Activated CD4-positive, alpha-beta T cell treated with anti-CD3 and anti-CD28 coated beads, Interleukin-2, amount 10 ng/mL, durations not matched to agents 7 days and 5 days (primary cell): ENCODE measurements at regions not wholly inside any gene's neighbourhood (a gene's known extent, or its start where the extent isn't known, plus 50 kb on each side); places are given as distances from the start of the nearest gene placed in this dataset.

Source experiments
- CTCF ChIA-PET: fragments of 350-600 bp; sonication (Branson Sonifier 250); formaldehyde crosslinking; loops from one replicate; lab custom pipeline; 2021; ENCODE audit warnings: antibody characterized with exemption; lab: Charles Lee
- POLR2A ChIA-PET: fragments of 350-600 bp; sonication (Branson Sonifier 250); formaldehyde crosslinking; loops from one replicate; lab custom pipeline; 2021; ENCODE audit warnings: antibody characterized with exemption; lab: Charles Lee
- DNase-seq: peaks from one replicate; pipeline ENCODE4 v3.0.0-alpha.2; 2020
- H3K27ac Mint-ChIP-seq: one replicate; pipeline ENCODE4 v1.8.0; 2021; ENCODE audit warnings: mild to moderate bottlenecking, moderate library complexity, mixed read lengths
- H3K27me3 Mint-ChIP-seq: one replicate; pipeline ENCODE4 v1.8.0; 2021; ENCODE audit warnings: mixed read lengths
- H3K36me3 Mint-ChIP-seq: one replicate; pipeline ENCODE4 v1.8.0; 2021; ENCODE audit warnings: low read depth, mixed read lengths
- H3K4me1 Mint-ChIP-seq: one replicate; pipeline ENCODE4 v1.8.0; 2021; ENCODE audit warnings: mixed read lengths
- H3K4me3 Mint-ChIP-seq: one replicate; pipeline ENCODE4 v1.8.0; 2021; ENCODE audit warnings: mild to moderate bottlenecking, moderate library complexity, mixed read lengths
- H3K9me3 Mint-ChIP-seq: one replicate; pipeline ENCODE4 v1.8.0; 2021; ENCODE audit warnings: mixed read lengths

DNA sequence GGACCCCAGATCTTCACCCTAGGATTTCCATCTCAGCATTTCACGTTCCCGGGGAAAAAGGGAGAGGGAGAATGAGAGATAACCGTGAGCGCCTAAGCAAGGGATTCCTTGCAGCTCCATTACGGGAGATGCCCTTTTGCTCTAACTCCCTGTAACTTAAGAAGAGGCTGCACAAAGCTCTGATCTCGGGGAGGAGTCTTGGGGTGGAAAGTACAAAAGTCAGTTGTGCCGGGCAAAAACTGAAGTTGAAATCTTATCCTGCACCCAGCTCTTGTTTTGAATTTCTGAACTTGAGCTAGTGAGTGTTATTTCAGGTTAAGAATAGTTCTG, 256.4 kb upstream of the SOX21 start:
- Mint-ChIP-seq H3K36me3 (no peaks in the 10 kb centered on the region), H3K9me3 (no peaks in the 10 kb centered on the region), H3K4me1 (peaks cover 3% of the 10 kb centered on the region), H3K27me3 (peaks cover 59% of the 10 kb centered on the region), H3K27ac (no peak overlapping the region), H3K4me3 (no peak overlapping the region)
- CTCF ChIA-PET, result interaction anchor here (0.6 to 1.0 kb wide), 2 partner anchors 22 to 282 kb away, joined by 3 read pairs; no protein-coding TSS in a partner anchor
- no peak for DNase-seq
- POLR2A ChIA-PET, result no interaction called here

DNA sequence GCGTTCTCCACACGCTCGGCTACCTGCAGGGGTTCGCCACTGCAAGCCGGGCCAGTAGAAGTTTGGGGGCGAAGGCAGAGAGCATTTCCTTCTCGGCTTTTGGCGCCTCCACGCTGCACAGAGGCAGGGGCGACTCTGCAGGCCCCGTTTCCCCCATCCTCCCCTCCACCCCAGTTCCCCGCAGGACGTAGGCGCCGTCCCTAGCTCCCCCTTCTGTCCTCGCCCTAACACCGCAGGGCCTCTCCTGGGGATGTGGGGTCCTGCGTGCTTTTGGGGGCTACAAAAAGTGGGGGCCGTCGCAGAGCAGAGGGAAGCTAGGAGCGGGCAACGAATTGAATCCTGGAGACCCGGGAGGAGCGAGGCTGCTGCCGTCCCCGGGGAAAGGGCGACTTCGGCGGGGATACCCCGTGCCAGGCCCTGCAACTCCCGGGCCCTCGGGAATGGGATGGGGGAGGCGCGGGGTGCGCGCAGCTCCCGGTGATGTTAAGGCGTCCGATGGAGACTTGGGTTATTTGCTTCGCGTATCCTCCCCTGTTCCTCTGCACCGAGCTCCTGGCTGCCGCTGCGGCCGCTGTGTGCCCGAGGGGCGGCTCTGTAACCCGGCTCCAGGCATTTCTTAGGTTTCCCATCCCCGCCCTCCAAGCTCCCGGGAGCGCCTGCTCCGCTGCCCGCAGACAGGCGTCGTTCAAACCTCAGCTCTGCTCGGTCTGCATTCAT, 255.9 kb upstream of the SOX21 start:
- peaks cover 3% of the 10 kb centered on the region for H3K4me1 Mint-ChIP-seq
- ChIA-PET POLR2A (no interaction called here), CTCF (interaction anchor here (0.6 to 1.0 kb wide), 2 partner anchors 22 to 282 kb away, joined by 3 read pairs; no protein-coding TSS in a partner anchor)
- no peak overlapping the region for H3K4me3 Mint-ChIP-seq
- H3K27ac Mint-ChIP-seq, result no peak overlapping the region
- H3K36me3 Mint-ChIP-seq, result no peaks in the 10 kb centered on the region
- peaks cover 61% of the 10 kb centered on the region for H3K27me3 Mint-ChIP-seq
- no peaks in the 10 kb centered on the region for H3K9me3 Mint-ChIP-seq
- DNase-seq, result no peak

DNA sequence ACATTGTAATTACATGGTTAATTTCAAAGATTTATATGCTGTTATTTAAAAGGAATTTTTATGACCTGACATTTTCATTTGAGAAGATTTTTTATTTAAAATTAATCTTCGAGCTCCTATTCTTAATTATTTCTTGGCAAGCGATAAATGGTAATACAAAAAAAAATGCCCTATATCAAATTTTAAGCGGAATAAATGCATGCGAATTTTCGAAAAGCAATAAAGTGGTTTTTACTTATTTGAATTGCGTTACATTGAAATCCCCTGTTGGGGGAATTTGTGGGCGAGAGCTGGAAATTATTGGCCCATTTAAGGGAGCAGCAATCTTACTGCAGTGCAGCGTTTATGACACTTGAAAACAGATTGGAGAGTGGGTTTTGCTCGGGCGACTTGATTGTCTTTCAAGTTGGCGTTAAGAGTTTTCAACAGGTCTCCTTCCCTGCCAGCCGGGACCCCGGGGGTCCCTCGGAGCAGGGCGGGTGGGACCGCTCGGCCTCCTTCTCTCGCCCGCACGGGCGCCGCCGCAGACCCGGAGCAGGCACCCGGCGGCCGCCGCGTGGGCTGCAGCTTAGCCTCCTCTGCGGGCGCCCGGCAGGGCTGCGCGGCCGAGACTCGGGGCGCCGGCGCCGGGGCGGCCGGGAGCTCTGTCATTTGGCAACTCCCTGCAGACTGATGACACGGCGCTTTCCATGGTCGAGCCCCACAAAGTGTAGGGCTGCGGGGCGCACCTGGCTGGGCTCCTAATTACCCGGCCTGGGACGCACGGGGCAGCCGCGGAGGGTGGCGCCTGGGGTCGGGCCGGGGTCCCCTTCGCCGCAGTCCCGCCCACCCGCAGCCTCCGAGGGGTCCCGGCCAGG, 255.1 kb upstream of the SOX21 start:
- DNase-seq, result no peak
- H3K9me3 Mint-ChIP-seq, result no peaks in the 10 kb centered on the region
- peaks cover 69% of the 10 kb centered on the region for H3K27me3 Mint-ChIP-seq
- H3K4me1 Mint-ChIP-seq, result peaks cover 3% of the 10 kb centered on the region
- no peak overlapping the region for H3K27ac Mint-ChIP-seq
- ChIA-PET POLR2A (no interaction called here), CTCF (interaction anchor here (0.6 kb wide), 1 partner anchor 469 kb away, joined by 3 read pairs; no protein-coding TSS in a partner anchor)
- H3K4me3 Mint-ChIP-seq, result no peak overlapping the region
- H3K36me3 Mint-ChIP-seq, result no peaks in the 10 kb centered on the region

DNA sequence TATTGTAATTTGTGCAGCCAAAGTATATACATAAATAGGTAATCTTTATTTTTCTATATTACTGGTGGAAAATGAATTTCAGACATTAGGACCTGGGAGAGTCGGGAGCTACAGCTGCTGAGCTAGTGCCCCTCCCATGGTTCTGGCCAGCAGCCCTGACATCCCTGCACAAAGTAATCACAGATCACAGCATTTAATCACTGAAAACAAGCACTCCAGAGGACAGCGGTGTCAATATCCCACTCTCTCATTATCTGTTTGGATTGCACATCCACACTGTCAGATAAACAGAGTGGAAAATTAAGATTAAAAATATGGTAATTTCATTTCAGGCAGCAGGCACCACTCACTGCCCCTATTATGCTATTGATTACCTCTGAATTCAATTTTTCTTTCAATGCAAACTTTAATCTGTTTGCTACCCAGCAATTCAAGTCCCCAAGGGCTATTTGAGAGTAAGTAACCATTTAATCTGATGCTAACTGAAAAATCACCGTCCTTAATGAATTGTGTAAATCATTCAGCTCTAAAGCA, 254.1 kb upstream of the SOX21 start:
- ChIA-PET CTCF (interaction anchor here (0.6 kb wide), 1 partner anchor 470 kb away, joined by 3 read pairs; no protein-coding TSS in a partner anchor), POLR2A (no interaction called here)
- Mint-ChIP-seq H3K4me1 (peaks cover 3% of the 10 kb centered on the region), H3K36me3 (no peaks in the 10 kb centered on the region), H3K4me3 (no peak overlapping the region), H3K27ac (no peak overlapping the region), H3K9me3 (no peaks in the 10 kb centered on the region), H3K27me3 (peaks cover 69% of the 10 kb centered on the region)
- DNase-seq, result no peak

DNA sequence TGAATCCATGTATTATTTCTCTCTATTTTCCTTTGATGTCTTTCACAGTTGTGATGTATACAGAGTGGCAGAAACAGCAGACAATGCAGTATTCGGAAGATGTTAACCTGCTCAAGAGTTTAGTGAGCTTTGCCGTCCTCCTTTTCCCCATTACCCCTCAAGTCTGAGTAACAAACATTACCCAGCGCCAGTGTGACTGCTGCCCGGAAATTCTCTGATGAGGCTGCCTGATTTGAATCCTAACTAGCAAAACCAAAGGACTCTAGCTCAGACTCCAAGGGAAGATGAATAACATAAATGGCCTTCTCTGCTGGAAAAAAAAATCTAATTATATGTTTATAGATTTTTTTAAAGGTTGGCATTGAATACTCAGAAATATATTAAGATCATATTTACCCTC, 247.3 kb upstream of the SOX21 start:
- no peak for DNase-seq
- ChIA-PET CTCF (interaction anchor here (1.0 kb wide), 1 partner anchor 25 kb away, joined by 4 read pairs; no protein-coding TSS in a partner anchor), POLR2A (no interaction called here)
- H3K27ac Mint-ChIP-seq, result no peak overlapping the region
- no peaks in the 10 kb centered on the region for H3K4me1 Mint-ChIP-seq
- peaks cover 28% of the 10 kb centered on the region for H3K27me3 Mint-ChIP-seq
- H3K4me3 Mint-ChIP-seq, result no peak overlapping the region
- no peaks in the 10 kb centered on the region for H3K9me3 Mint-ChIP-seq
- H3K36me3 Mint-ChIP-seq, result no peaks in the 10 kb centered on the region

DNA sequence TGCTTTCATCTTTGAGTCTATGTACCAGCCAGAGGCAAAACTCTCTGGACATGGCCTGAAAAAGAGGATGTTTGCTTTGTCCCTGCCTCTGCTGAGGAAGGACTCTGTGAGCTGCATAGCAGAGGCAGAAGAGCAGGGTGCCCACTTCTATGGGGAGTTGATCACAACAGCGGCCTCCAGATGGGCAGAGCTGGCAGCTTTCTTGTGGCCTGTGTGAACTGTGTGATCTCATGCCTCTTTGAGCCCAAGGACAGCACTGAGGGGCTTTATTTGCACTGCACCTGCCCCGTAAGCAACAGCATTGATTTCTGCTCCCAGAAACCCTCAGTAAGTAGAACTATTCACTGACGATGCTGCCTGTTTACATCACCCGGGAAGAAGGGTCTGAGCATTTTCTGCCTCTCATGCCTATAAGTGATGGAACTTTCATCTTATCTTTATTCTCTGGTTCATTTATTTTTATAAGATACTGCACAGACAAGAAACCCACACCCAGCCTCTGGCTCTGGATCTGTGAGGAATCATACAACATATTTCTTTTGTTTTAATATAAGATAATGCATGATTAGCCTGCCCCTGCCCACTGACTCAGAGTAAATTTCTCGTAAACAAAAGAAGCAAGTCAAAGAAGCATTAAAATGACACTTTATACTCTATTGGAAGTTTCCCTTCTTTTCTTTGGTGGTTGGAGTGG, 244.2 kb upstream of the SOX21 start:
- H3K4me3 Mint-ChIP-seq, result no peak overlapping the region
- CTCF ChIA-PET, result no interaction called here
- no peak for DNase-seq
- peaks cover 10% of the 10 kb centered on the region for H3K27me3 Mint-ChIP-seq
- POLR2A ChIA-PET, result no interaction called here
- H3K4me1 Mint-ChIP-seq, result no peaks in the 10 kb centered on the region
- no peaks in the 10 kb centered on the region for H3K9me3 Mint-ChIP-seq
- H3K36me3 Mint-ChIP-seq, result no peaks in the 10 kb centered on the region
- no peak overlapping the region for H3K27ac Mint-ChIP-seq

DNA sequence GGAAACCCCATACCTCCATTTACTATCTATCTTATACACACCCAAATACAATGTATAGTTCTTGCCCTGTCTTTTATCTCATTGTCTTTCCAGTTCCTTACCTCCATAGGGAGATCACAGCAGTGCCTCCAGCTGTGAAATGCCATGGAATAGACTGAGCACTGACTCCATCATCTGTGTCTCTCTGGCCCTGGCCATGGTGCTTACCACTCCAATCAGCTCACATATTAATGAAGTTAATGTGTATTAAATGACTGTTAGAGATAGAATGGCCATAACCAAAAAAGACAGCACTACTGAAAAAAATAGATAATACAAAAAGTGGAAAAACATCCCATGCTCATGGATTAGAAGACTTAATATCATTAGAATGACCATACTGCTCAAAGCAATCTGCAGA, 240.4 kb upstream of the SOX21 start:
- no peak for DNase-seq
- H3K27ac Mint-ChIP-seq, result no peak overlapping the region
- no peaks in the 10 kb centered on the region for H3K9me3 Mint-ChIP-seq
- POLR2A ChIA-PET, result no interaction called here
- H3K4me1 Mint-ChIP-seq, result no peaks in the 10 kb centered on the region
- H3K36me3 Mint-ChIP-seq, result no peaks in the 10 kb centered on the region
- H3K27me3 Mint-ChIP-seq, result no peaks in the 10 kb centered on the region
- H3K4me3 Mint-ChIP-seq, result no peak overlapping the region
- CTCF ChIA-PET, result no interaction called here

DNA sequence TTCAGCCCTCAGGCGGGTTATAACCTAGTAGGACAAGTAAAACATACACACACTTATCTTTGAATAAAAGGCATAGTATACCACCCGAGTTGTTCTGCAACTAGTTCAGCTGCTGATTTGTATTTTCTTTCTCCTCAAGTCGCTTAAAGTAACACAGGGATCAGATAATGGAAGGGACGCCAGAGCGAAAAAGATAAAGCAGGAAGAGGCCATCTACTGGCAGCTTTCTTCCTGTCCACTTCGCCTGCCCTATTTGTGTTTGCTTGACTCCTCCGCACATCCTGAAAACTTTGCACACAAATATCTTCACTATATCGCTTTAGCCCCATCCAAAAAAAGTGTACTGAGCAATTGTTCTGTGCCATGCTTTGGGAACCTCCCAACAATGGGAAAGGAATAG, 238.0 kb upstream of the SOX21 start:
- no peak overlapping the region for H3K27ac Mint-ChIP-seq
- ChIA-PET POLR2A (no interaction called here), CTCF (no interaction called here)
- no peaks in the 10 kb centered on the region for H3K36me3 Mint-ChIP-seq
- H3K27me3 Mint-ChIP-seq, result no peaks in the 10 kb centered on the region
- no peaks in the 10 kb centered on the region for H3K4me1 Mint-ChIP-seq
- no peaks in the 10 kb centered on the region for H3K9me3 Mint-ChIP-seq
- no peak for DNase-seq
- H3K4me3 Mint-ChIP-seq, result no peak overlapping the region

DNA sequence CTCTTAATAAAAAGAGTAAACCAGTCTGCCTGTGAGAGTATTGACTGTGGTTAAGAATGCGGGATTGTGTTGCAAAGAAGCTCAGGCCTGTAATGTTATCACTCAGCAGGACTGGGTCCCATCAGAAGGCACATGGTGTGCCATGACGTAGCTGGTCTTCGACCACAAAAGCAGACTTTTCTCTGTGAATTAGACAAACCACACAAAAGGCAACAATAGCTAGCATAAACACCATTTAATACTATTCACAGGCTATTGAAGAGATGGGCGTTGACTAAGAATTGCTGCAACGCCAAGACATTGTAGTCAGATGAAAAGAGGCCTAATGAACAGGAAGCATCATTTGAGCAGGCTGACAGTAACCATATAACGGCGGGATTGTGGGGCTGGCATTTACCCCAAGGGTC, 235.6 kb upstream of the SOX21 start:
- Mint-ChIP-seq H3K4me1 (no peaks in the 10 kb centered on the region), H3K9me3 (no peaks in the 10 kb centered on the region), H3K27me3 (peaks cover 3% of the 10 kb centered on the region), H3K27ac (no peak overlapping the region), H3K36me3 (no peaks in the 10 kb centered on the region), H3K4me3 (no peak overlapping the region)
- POLR2A ChIA-PET, result no interaction called here
- CTCF ChIA-PET, result no interaction called here
- no peak for DNase-seq

DNA sequence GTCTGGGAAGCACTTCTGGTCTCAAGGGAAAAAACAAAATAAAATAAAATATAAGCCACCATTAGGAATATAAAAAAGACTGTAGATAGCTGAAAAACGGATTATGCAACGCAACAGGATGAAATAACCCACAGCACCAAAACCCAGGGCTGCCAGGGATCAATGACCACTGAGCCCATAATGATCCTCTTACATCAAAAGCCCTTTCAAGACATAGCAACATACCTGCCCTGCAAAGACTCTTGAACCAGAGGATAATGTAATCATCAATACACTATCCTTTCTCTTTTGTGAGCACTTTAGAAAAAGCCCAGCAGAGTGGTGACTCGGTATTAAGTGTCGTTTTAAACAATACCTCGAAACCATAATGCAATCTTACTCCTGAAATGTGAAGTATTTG, 235.0 kb upstream of the SOX21 start:
- H3K27ac Mint-ChIP-seq, result no peak overlapping the region
- H3K36me3 Mint-ChIP-seq, result no peaks in the 10 kb centered on the region
- peaks cover 3% of the 10 kb centered on the region for H3K27me3 Mint-ChIP-seq
- DNase-seq, result no peak
- no peaks in the 10 kb centered on the region for H3K4me1 Mint-ChIP-seq
- CTCF ChIA-PET, result no interaction called here
- H3K9me3 Mint-ChIP-seq, result no peaks in the 10 kb centered on the region
- POLR2A ChIA-PET, result no interaction called here
- no peak overlapping the region for H3K4me3 Mint-ChIP-seq

DNA sequence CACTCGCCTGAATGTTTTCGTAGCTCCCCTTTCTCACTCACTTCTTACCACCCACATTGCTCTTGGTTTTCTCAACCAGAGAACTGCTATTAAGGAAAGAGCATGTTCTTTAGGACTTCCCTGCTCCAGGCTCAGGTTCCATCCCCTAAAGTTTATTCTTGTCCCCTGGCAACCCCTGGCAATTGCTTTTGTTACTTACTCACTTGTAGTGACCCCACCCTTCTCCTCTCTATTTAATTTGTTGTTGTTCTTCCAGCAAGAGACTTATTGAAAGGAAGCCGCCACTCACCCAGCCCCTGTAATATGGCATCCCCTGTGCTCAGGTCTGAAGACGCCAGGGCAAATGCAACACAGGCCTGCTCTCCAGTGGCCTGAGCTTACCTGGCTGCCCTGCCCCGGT, 233.7 kb upstream of the SOX21 start:
- H3K36me3 Mint-ChIP-seq, result no peaks in the 10 kb centered on the region
- CTCF ChIA-PET, result no interaction called here
- no peak overlapping the region for H3K27ac Mint-ChIP-seq
- H3K27me3 Mint-ChIP-seq, result peaks cover 3% of the 10 kb centered on the region
- H3K4me1 Mint-ChIP-seq, result no peaks in the 10 kb centered on the region
- H3K4me3 Mint-ChIP-seq, result no peak overlapping the region
- POLR2A ChIA-PET, result no interaction called here
- no peak for DNase-seq
- peaks cover 4% of the 10 kb centered on the region for H3K9me3 Mint-ChIP-seq

DNA sequence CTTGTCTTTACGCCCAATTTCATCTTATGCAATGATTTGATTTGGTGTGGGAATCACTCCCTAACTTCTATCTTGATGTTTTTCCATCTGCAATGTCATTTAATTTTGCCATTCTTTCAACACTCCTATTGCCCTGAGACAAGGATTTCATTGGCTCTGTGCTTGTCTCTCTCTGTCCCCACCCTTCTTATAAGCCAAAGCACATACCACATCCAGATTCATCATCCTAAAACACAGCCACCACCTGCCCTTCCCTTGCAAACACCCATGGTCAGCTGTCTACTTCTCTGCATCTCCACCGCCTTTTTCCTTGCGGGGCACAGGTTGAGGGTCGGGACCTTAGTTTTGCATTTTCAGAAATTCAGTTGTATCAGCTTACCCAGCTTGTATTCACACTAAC, 225.8 kb upstream of the SOX21 start:
- Mint-ChIP-seq H3K4me1 (no peaks in the 10 kb centered on the region), H3K27ac (no peak overlapping the region), H3K4me3 (no peak overlapping the region), H3K27me3 (no peaks in the 10 kb centered on the region), H3K36me3 (no peaks in the 10 kb centered on the region), H3K9me3 (peaks cover 9% of the 10 kb centered on the region)
- DNase-seq, result no peak
- ChIA-PET POLR2A (no interaction called here), CTCF (no interaction called here)

DNA sequence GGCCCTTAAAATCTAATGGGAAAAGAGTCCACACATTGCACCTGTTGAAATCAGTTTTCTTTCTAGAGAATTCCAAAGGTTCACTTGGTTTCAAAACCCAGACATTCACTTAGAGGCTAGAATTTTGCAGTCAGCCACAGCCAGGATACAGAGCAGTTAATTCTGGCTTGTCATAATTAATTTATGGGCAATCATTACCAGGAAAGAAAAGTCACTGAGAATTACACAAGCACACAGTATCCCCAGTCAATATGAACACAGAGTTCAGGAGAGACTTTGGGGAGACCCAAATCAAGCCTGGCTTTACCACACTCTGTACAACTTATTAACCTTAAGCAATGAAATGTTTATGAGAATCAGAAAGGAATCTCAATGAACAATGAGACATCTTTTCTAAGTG, 224.3 kb upstream of the SOX21 start:
- H3K4me3 Mint-ChIP-seq, result no peak overlapping the region
- H3K9me3 Mint-ChIP-seq, result peaks cover 8% of the 10 kb centered on the region
- no peak for DNase-seq
- no peaks in the 10 kb centered on the region for H3K36me3 Mint-ChIP-seq
- no peak overlapping the region for H3K27ac Mint-ChIP-seq
- no peaks in the 10 kb centered on the region for H3K27me3 Mint-ChIP-seq
- ChIA-PET POLR2A (no interaction called here), CTCF (no interaction called here)
- H3K4me1 Mint-ChIP-seq, result no peaks in the 10 kb centered on the region
